GM19239 (cell line): ENCODE measurements at regions not wholly inside any gene's neighbourhood (a gene's known extent, or its start where the extent isn't known, plus 50 kb on each side); places are given as distances from the start of the nearest gene placed in this dataset.

ENCODE experiments used
- DNase-seq: peaks from one replicate; pipeline ENCODE4 v3.0.0; 2011; ENCODE audit warnings: low spot score; ENCODE audit not compliant: insufficient read length
- FAIRE-seq: peaks from 2 replicates; lab custom pipeline; 2011; peaks lifted over from hg19 to GRCh38; lab: Jason Lieb, UNC

DNA sequence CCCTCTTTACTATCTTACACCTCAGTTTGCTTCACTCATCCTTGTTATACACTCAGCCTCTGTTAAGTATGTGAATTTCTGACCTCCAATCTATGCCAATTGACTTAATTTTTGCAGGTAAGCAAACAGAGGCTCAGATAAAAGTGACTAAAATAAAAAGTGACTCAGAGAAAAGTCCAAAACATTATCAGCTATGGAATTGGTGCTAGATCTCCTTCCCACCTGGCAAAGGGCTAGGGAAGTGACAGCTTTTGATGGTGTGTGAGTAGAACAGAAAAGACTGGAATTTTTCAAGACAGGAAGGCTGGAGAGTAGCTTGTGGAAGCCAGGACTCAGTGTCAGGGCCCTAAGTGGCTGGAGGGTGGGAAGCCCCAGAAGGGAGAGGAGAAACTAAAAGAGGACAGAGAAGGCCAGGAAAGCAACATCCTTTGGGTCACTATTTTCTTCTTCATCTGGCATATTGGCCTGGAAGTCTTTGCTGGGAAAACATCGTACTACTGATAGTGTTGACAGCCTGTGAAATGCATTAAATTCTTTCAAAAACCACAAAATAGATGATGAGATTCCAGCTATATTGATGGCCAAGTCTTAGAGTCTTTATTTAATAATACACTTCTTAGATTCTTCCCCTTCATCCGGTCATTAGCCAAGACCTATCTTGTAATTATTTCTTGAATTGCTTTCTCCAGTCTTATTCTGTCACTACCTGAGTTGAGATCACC lies 392.8 kb downstream of the RAPGEF2 start:
- no peak for FAIRE-seq

DNA sequence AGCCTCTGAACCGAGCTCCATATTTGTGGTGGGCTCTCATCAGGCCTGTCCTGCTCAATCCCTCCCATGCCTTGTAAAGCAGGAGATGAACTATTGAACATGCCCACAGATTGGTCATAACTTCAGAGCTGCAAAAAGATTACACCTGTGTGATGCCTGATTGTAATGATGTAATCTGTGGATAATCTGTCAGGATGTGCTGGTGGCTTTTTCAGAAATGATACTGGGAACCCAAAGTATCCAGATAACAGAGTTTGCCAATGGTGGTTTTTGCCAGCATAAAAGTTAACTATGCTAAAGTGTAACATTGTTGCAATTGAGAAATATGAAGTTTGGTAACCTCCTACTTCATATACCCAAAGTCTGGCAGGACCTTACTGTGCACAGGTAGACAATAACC lies 393.4 kb downstream of the RAPGEF2 start:
- DNase-seq (no peak), FAIRE-seq (no peak)

More for the DNA sequence above, 392.8 kb downstream of the RAPGEF2 start:
- no peak for DNase-seq

DNA sequence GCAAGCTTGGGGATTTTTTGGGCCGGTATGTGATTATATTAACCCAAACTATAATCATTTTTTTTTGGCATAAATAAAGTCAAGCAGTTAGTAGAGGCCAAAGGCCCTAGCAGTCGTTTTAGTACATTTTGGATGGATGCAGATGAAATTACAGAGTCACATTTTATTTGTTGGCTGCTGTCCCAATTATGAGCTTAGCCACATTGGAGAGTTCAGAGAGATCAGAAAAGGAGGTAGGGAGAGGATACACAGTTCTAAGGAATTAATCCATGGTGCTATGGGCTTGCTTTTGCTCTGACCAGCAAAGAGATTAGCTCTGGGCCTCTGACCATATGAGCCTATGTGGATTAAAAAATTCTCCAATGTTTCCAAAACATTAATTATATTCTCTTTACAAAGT lies 395.1 kb downstream of the RAPGEF2 start:
- DNase-seq (no peak), FAIRE-seq (no peak)

DNA sequence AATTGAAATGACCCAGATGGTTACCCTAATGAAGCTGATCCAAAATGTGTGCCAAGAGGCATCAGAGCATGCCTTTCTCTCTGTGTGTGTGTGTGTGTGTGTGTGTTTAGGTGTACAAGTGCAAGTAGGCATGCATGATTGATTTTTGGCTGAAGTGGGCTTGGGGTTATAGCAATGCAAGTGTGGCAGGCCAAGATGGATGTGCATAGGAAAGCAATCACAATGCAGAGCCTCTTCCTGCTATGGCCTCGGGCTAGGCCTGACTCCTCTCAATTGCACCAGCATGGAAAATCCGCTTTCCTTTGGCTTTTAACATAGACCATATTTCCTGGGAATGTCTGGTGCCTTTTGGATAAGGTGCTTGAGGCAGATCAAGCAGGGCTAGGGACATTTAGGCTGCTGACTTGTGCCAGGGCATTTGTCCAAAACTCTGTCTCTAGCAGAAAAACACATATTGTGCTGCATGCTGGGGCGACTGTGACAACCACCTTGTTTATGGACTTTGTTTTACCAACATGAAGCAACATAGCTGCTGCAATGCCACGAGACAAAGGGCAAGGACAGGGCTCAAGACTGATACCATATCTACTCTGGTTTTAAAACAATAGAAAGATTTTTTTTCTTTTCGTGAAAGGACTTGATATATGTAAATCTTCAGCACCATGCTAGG lies 395.7 kb downstream of the RAPGEF2 start:
- DNase-seq: no peak
- no peak for FAIRE-seq

DNA sequence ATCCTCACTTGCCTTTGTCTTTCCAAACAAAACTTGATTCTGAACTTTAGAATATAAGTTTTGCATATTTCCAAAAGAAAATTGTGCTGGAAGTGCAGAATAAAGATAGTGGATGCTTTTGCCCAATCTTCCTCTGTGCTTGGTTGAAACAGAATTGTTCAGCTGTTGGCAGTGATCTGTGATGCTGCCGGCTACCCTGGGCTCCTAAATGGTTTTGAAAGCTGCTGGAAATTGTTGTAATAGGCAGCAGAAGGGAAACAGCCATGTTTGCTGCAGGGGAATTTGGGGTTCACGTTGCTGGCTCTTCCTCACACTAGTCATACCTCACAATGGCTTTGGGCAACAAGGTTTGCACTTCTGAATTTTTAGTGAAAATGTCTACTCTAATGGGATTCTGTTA lies 398.0 kb downstream of the RAPGEF2 start:
- DNase-seq (no peak), FAIRE-seq (no peak)

DNA sequence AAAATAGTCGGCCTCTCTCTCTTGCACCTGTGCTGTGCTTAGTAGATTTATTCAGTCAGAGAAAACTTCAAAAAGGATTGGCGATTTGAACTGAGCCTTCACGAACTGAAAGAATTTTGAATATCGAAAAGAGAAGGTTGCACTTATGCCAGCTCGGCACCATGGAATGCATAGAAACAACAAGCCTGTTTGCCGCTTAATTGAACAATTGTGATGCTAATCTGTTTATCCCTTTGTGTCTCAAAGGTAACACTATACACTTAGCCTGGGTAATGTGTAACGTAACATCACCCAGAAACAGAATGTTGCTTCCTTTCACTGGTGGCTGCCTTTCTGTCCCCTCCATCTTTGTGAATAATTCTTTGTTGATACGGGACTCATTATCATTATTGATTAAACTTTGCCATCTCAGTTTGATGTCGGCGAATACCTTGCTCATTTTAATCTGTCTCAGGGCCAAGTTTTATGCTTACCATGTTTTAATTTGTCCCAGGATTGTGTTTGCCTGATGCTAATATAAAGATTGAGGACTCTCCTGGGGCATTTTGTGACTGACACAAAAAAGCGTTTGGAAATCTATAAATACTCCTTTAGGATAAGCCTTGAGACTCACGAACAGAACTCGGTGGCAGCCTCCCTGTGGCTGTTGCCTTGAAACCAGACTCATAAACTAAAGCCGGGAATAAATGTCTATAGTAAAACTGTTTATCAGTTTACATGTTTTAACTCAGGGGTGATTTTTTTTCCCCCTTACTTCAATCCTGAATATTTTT lies 400.5 kb downstream of the RAPGEF2 start:
- FAIRE-seq (no peak), DNase-seq (no peak)

DNA sequence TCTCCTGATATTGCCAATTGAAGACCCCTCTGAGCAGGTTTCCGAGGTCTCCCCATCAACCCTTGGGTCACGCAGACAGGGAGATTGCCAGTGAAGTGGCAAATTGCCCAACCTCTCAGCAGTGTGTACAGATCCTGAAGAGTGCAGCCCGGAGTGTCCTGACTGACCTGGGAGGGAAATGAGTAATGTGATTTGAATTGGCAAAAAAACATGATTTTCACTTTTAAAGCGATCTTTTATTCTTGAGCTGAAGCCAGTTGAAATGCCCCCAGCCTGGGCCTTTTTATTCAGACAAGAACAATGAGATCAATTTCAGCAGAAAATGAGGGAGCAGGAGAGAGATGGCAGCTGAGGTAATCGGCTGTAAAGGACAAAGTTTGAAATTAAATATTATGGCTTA lies 401.8 kb downstream of the RAPGEF2 start:
- DNase-seq: no peak

DNA sequence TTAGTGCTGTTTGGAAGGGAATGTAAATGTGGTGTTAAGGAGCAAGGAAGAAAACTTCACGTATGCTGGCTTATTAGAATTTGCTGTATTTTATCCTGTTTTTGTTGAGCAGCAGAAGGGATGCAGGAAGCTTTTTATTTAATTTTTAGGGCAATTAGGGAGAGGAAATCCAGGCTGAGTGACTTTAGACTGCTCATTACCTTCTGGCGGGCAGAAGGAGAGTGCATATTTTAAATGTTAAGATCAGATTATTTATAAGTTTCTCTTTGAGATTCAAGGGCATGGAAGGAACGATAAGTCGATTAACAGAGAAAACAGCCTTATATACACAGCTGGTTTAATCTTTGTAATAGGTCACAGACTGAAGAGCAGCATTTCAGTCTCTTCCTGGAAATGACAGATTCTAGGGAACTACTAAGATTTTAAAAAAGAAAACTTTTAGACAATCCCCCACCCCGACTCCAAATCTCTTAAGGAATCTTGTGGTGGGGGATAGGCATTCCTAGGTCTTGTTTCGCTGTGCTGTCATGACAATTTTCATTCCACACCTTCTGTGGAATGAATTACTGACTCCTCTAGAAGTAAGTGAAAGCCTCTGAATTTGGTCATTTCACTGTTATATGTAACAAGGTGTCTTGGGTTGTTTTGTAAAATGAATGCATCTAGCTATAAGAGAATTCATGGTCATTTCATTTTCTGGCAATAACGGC lies 402.5 kb downstream of the RAPGEF2 start:
- FAIRE-seq: no peak
- DNase-seq: no peak

More for the DNA sequence above, 401.8 kb downstream of the RAPGEF2 start:
- no peak for FAIRE-seq

DNA sequence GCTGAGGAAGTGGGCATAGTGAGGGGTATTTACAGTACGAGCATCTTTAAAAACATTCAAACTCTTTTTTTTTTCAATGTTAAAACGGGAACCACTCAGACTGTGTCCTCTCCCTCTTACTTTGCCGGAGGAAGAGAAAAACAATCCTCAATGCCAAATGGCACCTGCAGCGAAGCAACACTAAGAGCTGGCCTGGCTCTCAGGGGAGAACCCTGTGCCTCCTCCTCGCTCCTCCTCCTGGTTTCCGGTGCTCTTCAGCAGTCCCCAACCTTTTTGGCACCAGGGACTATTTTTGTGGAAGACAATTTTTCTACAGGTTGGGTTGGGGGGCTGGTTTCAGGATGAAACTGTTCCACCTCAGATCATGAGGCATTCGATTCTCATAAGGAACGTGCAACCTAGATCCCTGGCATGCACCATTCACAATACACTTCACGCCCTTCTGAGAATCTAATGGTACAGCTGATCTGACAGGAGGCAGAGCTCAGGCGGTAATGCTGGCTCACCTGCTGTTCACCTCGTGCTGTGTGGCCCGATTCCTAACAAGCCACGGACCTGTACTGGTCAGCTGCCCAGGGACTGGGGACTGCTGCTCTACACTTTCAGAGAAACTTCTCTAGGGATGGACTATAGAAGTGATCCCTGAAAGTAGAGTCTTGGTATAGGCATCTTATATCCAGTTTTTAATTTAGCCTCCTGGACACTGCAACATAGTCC lies 404.1 kb downstream of the RAPGEF2 start:
- FAIRE-seq (no peak), DNase-seq (no peak)

DNA sequence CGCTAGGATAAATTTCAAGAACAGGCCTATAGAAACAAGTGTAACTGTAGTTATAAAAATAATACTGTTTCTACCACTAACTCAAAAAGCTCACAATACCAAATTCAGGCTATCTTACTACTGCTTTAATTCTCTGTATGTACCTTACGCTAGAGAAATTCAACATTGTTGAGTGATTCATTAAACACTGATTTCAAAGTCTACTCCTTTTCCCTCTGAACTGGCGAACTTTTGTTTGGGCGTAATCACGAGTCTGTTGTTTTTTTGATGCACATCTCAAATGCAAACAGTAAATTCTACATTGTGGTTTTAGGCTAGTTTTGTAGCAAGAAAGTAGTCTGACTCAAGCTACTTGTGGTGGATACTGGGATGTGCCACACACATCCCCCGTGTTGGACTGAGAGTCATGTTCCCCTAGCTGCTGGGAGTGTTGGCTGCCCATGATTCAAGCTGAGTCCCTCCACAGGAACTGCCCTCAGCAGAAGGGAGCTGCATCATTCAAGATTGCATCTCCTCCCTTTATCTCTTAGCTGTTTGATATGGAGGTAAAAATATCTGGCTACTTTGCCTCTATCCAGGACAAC lies 406.1 kb downstream of the RAPGEF2 start:
- FAIRE-seq (no peak), DNase-seq (no peak)

DNA sequence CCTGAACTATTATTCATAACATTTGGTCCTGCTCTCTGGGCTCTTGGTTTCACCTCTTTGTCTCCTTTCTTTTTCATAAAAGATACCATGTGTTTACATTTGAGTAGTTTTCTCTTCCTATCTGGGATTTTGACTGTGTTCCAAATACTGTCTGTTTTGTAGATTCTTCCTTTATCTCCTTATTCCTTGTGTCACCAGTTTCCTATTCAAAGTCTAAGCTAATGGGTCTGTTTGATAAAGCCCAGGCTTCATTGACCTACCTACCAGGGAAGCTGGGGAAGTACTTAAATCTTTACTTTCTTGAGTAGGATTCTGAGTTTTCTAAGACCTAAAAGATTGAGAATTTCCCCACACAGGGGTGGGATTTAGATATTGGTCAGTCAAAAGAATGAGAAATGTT lies 409.5 kb downstream of the RAPGEF2 start:
- no peak for FAIRE-seq
- DNase-seq: no peak

DNA sequence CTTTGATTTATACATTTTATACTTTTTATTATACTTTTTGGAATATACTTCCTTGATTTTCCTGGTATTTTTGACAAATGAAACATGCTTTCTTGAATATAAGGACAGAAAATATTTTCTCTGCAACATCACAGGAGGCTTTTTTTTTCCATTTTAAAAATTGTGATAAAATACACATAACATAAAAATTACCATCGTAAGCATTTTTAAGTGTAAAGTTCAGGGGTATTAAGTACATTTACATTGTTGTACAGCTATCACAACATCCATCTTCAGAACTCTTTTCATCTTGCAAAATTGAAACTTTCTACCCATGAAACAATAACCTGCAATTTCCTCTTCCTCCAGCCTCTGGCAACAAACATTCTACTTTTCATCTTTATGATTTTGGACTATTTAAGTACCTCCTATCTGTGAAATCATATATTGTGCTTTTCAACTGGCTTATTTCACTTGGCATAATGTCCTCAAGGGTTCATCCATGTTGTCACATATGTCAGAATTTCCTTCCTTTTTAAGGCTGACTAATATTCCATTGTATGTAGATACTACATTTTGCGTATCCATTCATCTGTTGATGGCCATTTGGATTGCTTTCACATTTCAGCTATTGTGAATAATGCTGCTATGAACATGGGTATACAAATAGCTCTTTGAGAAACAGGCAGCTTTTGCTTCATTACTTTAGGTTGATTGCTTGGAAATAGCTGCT lies 412.6 kb downstream of the RAPGEF2 start:
- no peak for DNase-seq
- no peak for FAIRE-seq

DNA sequence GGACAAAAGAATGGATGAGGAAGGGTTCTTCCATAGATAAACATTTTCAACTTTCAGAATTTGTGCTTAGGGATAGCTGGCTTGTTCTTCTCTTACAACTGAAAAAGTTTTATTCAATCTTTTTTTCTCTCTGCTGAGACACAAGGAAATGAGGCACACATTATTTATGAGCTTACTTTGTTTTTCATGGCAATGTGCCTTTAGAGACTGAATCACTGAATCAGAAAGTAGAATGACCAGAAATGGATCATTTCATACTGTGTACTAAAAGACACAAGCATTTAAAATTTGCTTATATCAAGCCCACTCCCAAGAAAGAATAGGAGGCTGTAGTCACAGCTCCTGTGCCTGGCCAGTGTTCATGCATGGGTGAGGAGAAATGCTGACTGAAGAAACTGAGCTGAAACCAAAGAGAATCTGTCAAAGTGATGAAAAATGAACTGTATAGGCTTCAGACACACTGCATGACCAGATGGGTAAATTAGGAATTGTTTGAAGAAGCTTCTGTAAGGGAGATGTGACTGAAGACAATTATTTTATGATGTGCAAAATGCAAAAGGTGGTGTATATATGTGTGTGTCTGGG lies 413.8 kb downstream of the RAPGEF2 start:
- FAIRE-seq: no peak
- no peak for DNase-seq

DNA sequence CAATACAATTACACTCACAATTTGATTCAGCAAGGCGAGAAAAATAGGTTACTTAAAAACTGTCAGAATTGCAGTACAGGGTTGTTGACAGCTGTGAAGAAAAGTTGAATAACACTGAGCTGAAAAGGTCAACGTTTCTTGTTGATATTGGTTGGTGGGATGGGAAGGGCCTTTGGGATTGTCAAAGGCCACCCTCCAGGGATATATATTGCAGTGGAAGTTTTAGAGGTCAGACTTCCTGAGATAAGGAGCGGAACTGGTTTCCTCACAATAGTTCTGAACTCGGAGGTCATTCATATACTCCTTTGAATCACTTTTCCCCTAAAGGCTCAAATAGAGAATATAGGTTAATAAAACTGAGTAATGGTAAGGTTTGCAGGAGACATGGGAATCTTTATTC lies 417.2 kb downstream of the RAPGEF2 start:
- FAIRE-seq: no peak
- DNase-seq: no peak

DNA sequence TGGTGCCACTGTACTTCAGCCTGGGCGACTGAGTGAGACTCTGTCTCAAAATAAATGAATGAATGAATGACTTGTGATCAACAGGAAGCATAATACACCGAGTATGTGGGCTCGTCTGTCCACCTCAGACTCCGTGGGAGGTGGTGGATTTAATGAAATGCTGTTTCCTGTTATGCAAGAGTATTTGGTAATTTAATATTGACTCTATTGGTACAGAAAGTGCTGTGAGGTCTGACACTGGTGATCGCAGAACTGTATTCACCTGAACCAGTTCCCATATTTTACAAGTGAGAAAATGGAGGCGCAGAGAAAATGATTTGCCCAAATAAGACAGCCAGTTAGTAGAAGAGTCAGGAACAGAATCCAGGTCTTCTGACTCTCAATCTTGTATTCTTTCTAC lies 423.3 kb downstream of the RAPGEF2 start:
- DNase-seq: no peak

DNA sequence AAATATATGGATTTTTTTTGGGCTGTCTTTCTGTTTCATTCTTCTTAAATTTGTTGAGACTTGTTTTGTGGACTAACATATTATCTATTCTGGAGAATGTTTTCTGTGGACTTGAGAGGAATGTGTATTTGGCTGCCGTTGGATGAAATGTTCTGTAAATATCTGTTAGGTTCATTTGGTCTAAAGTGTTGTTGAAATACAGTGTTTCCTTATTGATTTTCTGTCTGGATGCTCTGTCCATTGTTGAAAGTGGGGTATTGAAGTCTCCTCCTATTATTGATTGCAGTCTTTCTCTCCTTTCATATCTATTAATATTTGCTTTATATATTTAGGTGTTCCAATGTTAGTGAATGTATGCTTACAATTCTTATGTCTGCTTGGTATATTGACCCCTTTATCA lies 431.8 kb downstream of the RAPGEF2 start:
- DNase-seq (no peak), FAIRE-seq (no peak)

More for the DNA sequence above, 423.3 kb downstream of the RAPGEF2 start:
- FAIRE-seq: no peak

DNA sequence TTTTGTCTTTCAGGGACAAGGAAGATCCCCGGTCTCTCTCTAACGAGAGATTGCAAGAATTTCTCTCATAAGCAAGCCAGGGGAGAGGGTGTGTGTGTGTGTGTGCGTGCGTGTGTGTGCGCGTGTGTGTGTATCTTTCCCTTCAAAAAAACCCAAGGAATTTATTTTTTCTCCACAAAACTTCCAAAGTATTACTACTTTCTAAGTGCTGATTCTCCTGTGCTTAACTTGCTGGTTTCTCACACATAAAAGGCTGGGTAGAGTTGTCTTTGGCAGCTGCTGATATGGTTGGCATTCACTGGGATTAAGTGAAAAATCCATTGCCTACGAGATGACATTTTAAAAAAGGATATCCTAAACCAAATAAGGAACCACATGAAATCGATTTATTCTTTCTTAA lies 435.7 kb downstream of the RAPGEF2 start:
- DNase-seq: no peak
- no peak for FAIRE-seq

DNA sequence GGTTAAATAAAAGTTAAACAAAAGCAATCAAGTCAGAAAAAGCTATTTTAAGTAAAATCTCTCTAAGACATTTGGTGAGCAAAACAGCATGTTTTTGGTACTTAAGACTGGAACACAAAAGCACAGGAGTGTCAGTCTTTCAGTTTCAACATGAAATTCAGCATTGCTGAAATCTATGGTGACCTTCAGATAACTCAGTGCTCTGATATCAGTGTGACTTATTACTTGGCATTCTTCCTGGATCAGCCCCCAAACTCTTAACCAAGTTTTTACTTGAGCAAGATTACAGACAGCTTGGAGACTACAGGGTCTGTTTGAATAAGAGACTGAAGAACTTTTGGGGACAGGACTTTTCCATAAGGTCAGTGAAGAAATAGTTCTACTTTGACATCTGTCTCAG lies 437.2 kb downstream of the RAPGEF2 start:
- no peak for FAIRE-seq

DNA sequence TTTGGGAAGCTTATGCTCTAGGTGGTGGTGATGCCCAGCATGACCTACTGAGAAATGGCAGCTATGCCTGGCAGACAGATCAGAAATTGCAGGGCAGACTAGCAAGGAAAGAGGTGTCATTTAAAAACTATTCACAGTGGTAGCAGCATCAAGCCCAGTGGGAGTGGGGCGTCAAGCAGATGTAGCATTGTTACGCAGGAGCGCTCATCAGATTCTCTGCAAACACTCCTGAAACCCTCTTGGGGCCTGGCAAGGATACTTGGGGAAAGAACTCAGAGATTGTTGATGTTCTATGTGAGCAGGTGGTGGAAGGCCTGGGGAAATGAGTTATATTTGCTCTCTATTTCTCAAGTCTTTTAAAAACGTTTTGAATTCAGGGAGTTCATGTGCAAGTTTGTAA lies 437.6 kb downstream of the RAPGEF2 start:
- FAIRE-seq: no peak
- DNase-seq: no peak

More for the DNA sequence above, 437.2 kb downstream of the RAPGEF2 start:
- no peak for DNase-seq
